WI38 (cell line): ENCODE measurements at regions not wholly inside any gene's neighbourhood (a gene's known extent, or its start where the extent isn't known, plus 50 kb on each side); places are given as distances from the start of the nearest gene placed in this dataset.

ENCODE experiments used
- H3K4me3 ChIP-seq: 2 replicates; pipeline ENCODE4 v1.5.1; 2011; ENCODE audit warnings: low read depth, mild to moderate bottlenecking, control low read depth, low read length
- CTCF ChIP-seq: IDR thresholded peaks from 2 replicates; pipeline ENCODE4 v1.5.1; 2012; ENCODE audit warnings: low read depth, mild to moderate bottlenecking, control low read depth, low read length

GRCh38 chr12:42758806-42759205 is 169.3 kb upstream of the PRICKLE1 start:
- TF ChIP-seq CTCF, result no peak
- H3K4me3 ChIP-seq, result no peak overlapping the region

- H3K4me3 ChIP-seq, result no peak overlapping the region
- TF ChIP-seq CTCF, result no peak
These were observed 168.1 kb upstream of the PRICKLE1 start for GRCh38 chr12:42757624-42758119.

GRCh38 chr12:42756841-42757623 is 167.5 kb upstream of the PRICKLE1 start:
- TF ChIP-seq CTCF, result no peak
- no peak overlapping the region for H3K4me3 ChIP-seq

GRCh38 chr12:42750356-42750755 is 160.8 kb upstream of the PRICKLE1 start:
- no peak for TF ChIP-seq CTCF
- H3K4me3 ChIP-seq, result no peak overlapping the region

GRCh38 chr12:42749239-42749638 is 159.7 kb upstream of the PRICKLE1 start:
- no peak overlapping the region for H3K4me3 ChIP-seq
- no peak for TF ChIP-seq CTCF

- no peak for TF ChIP-seq CTCF
- H3K4me3 ChIP-seq, result no peak overlapping the region
These were observed 155.1 kb upstream of the PRICKLE1 start for GRCh38 chr12:42744539-42745182.

GRCh38 chr12:42742716-42743115 is 153.2 kb upstream of the PRICKLE1 start:
- no peak for TF ChIP-seq CTCF
- H3K4me3 ChIP-seq, result no peak overlapping the region
